ENCODE measurements at regions not wholly inside any gene's neighbourhood (a gene's known extent, or its start where the extent isn't known, plus 50 kb on each side); places are given as distances from the start of the nearest gene placed in this dataset.

DNA sequence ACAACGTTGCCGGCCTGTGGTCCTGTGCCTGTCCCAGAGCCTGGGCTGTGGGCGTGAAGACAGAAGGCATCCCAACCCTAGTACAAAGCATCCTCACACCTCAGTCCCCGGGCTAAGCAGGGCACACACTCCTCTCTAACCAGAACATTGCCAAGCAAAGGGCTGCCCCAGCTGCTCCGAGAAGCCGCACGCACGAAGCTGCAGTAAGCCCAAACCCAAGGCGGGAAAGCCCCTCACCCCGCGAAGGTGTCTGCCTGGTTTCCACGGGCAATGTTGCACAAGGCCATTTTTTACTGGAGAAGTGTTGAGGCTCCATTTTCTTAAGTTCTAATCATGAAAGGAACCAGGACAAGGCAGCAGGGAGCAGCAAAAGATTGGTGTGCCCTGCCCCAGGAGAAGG lies 519.0 kb downstream of the NPHP4 start:
- no peaks in the 10 kb centered on the region for H3K4me1 ChIP-seq (ENCODE audit: control insufficient read depth in 1 of 2, insufficient read depth in 2 of 2, low read length in 2 of 2)
- H3K27me3 ChIP-seq (ENCODE audit: insufficient read depth, low read length) = 0 out of 2 replicates have a peak, but pooled peaks cover 5% of the 10 kb centered on the region
- intact Hi-C loops (cut with micrococcal nuclease) = no loop called here
- H2AFZ ChIP-seq (ENCODE audit: low read depth, low read length, poor library complexity, severe bottlenecking) = no peak overlapping the region
- ATAC-seq = no peak
- H3K4me2 ChIP-seq (ENCODE audit: low read length) = no peak overlapping the region
- ChIA-PET POLR2A (no interaction called here), CTCF (no interaction called here), RAD21 (ENCODE audit: low non-redundant PET in 1 of 2, low total read pairs in 2 of 2, uncharacterized antibody in 2 of 2, unreplicated experiment in 2 of 2) (no interaction called here)
- H4K20me1 ChIP-seq (ENCODE audit: insufficient read depth) = no peaks in the 10 kb centered on the region
- H3K79me2 ChIP-seq (ENCODE audit: insufficient read depth, low read length) = no peaks in the 10 kb centered on the region
- no peak overlapping the region for H3K4me3 ChIP-seq (replicated peaks in 1 of 2; ENCODE audit: low read depth in 1 of 2, low read length in 2 of 2)
- BruUV-seq (replicated peaks) = no TSS peak
- H3K9me3 ChIP-seq (ENCODE audit: control insufficient read depth in 1 of 2, insufficient read depth in 1 of 2, low read depth in 1 of 2, low read length in 2 of 2) = no peaks in the 10 kb centered on the region
- DNase-seq (ENCODE audit: low read depth, low spot score) = no peak
- no peak overlapping the region for H3K27ac ChIP-seq (ENCODE audit: low read depth, low read length)
- TF ChIP-seq, protein P1, sequence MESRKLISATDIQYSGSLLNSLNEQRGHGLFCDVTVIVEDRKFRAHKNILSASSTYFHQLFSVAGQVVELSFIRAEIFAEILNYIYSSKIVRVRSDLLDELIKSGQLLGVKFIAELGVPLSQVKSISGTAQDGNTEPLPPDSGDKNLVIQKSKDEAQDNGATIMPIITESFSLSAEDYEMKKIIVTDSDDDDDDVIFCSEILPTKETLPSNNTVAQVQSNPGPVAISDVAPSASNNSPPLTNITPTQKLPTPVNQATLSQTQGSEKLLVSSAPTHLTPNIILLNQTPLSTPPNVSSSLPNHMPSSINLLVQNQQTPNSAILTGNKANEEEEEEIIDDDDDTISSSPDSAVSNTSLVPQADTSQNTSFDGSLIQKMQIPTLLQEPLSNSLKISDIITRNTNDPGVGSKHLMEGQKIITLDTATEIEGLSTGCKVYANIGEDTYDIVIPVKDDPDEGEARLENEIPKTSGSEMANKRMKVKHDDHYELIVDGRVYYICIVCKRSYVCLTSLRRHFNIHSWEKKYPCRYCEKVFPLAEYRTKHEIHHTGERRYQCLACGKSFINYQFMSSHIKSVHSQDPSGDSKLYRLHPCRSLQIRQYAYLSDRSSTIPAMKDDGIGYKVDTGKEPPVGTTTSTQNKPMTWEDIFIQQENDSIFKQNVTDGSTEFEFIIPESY (IDR thresholded peaks at IDR 0.05; ENCODE audit: extremely low read depth, insufficient replicate concordance, low read length) = no peak
- TF ChIP-seq POLR2A (IDR thresholded peaks at IDR 0.05; ENCODE audit: borderline replicate concordance, extremely low read depth, insufficient read depth, insufficient read length) (no peak), TCF7L2 (IDR thresholded peaks at IDR 0.05; ENCODE audit: borderline replicate concordance, extremely low read depth, insufficient read depth, insufficient read length) (no peak), ZNF274 (IDR thresholded peaks at IDR 0.05; ENCODE audit: low read depth, low read length) (no peak), RAD21 (IDR thresholded peaks at IDR 0.05; ENCODE audit: low read depth) (no peak), YY1 (IDR thresholded peaks at IDR 0.05; ENCODE audit: extremely low read depth, insufficient replicate concordance, low read depth, low read length) (no peak), POLR2AphosphoS5 (IDR thresholded peaks at IDR 0.05; ENCODE audit: low read depth, low read length) (no peak), CTCF (IDR thresholded peaks at IDR 0.05 in 2 of 3, conservative IDR thresholded peaks at IDR 0.05 in 1 of 3; ENCODE audit: borderline replicate concordance in 1 of 3, insufficient read depth in 1 of 3, low read depth in 2 of 3, low read length in 2 of 3) (no peak), FOSL1 (IDR thresholded peaks at IDR 0.05; ENCODE audit: low read depth) (no peak), SIN3A (IDR thresholded peaks at IDR 0.05; ENCODE audit: low read depth) (no peak), CBX3 (IDR thresholded peaks at IDR 0.05; ENCODE audit: low read depth) (no peak), ZFX (IDR thresholded peaks at IDR 0.05) (no peak), SP1 (IDR thresholded peaks at IDR 0.05; ENCODE audit: low read depth) (no peak), JUND (IDR thresholded peaks at IDR 0.05) (no peak), EZH2 (IDR thresholded peaks at IDR 0.05) (no peak), ELF1 (IDR thresholded peaks at IDR 0.05; ENCODE audit: borderline replicate concordance, low read depth) (no peak), SRF (IDR thresholded peaks at IDR 0.05; ENCODE audit: low read depth) (no peak), EZH2phosphoT487 (IDR thresholded peaks at IDR 0.05; ENCODE audit: borderline replicate concordance) (no peak), MAX (IDR thresholded peaks at IDR 0.05) (no peak)
- TF ChIP-seq, protein P2, sequence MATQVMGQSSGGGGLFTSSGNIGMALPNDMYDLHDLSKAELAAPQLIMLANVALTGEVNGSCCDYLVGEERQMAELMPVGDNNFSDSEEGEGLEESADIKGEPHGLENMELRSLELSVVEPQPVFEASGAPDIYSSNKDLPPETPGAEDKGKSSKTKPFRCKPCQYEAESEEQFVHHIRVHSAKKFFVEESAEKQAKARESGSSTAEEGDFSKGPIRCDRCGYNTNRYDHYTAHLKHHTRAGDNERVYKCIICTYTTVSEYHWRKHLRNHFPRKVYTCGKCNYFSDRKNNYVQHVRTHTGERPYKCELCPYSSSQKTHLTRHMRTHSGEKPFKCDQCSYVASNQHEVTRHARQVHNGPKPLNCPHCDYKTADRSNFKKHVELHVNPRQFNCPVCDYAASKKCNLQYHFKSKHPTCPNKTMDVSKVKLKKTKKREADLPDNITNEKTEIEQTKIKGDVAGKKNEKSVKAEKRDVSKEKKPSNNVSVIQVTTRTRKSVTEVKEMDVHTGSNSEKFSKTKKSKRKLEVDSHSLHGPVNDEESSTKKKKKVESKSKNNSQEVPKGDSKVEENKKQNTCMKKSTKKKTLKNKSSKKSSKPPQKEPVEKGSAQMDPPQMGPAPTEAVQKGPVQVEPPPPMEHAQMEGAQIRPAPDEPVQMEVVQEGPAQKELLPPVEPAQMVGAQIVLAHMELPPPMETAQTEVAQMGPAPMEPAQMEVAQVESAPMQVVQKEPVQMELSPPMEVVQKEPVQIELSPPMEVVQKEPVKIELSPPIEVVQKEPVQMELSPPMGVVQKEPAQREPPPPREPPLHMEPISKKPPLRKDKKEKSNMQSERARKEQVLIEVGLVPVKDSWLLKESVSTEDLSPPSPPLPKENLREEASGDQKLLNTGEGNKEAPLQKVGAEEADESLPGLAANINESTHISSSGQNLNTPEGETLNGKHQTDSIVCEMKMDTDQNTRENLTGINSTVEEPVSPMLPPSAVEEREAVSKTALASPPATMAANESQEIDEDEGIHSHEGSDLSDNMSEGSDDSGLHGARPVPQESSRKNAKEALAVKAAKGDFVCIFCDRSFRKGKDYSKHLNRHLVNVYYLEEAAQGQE (IDR thresholded peaks at IDR 0.05; ENCODE audit: low read depth) = no peak
- H3K36me3 ChIP-seq (ENCODE audit: control insufficient read depth in 1 of 2, insufficient read depth in 2 of 2, low read length in 2 of 2) = no peaks in the 10 kb centered on the region
- H3K9me2 ChIP-seq (ENCODE audit: insufficient read depth) = no peaks in the 10 kb centered on the region
- no peak overlapping the region for H3K9ac ChIP-seq (ENCODE audit: low read length)

Measured in HCT116 (cell line).